Muscle layer of duodenum (tissue), 2 donors: ENCODE measurements at regions not wholly inside any gene's neighbourhood (a gene's known extent, or its start where the extent isn't known, plus 50 kb on each side); places are given as distances from the start of the nearest gene placed in this dataset.

Experiments used
- H3K27ac ChIP-seq: one replicate; pipeline ENCODE4 v1.7.0; 2013; ENCODE audit warnings: mild to moderate bottlenecking, low read length
- H3K27me3 ChIP-seq: one replicate; pipeline ENCODE4 v1.7.0; 2013; ENCODE audit warnings: low read depth, mild to moderate bottlenecking, control low read depth, low read length
- H3K36me3 ChIP-seq, 2 donors: one replicate each; pipeline ENCODE4 v1.7.0; 2013; ENCODE audit warnings: low read length in 2 of 2, control low read depth in 1 of 2, mild to moderate bottlenecking in 1 of 2; ENCODE audit not compliant: insufficient read depth in 2 of 2, control insufficient read depth in 1 of 2
- H3K4me1 ChIP-seq, 2 donors: one replicate each; pipeline ENCODE4 v1.7.0; 2013; ENCODE audit warnings: low read length in 2 of 2, mild to moderate bottlenecking in 2 of 2, control low read depth in 1 of 2, moderate library complexity in 1 of 2; ENCODE audit not compliant: insufficient read depth in 2 of 2, control insufficient read depth in 1 of 2
- H3K4me3 ChIP-seq, 2 donors: one replicate each; pipeline ENCODE4 v1.7.0; 2013; ENCODE audit warnings: low read length in 2 of 2, low read depth in 1 of 2, mild to moderate bottlenecking in 1 of 2
- H3K9me3 ChIP-seq, 2 donors: one replicate each; pipeline ENCODE4 v1.7.0; 2013; ENCODE audit warnings: low read length in 2 of 2, control low read depth in 1 of 2, mild to moderate bottlenecking in 1 of 2; ENCODE audit not compliant: control insufficient read depth in 1 of 2
- donor health status: healthy.

DNA sequence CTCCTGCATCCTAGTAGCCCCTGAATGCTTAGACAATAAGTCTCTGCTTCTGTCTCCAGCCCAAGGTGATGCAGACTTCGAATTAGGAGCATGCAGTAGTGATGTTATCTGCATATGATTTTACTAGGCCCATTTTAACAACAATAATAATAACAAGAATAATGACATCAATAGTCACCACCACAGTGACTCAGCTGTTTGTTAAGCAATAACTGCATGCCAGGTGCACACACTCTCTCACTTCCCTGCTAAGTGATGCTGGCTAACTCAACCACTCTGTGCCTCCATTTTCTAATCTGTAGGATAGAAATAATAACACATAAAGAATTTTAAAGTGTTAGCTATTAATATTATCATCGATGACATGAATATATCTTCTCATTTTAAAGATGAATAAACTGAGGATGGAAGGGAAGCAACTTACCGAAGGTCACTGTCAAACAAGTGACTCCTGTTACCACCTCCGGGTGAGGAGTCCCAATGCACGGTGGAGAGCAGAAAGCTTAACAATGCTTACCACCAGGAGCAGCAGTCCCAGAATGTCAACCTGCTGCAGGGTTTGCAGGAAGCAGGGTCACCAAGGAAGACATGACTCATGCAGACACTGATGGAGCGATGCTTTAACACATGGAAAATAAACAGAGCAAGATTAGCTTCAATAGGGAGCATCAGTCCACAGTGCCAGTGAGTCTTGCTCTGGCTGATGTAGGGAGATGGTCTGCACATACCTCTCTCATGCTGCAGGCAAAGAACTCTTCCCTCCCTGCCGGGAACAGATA is 290.2 kb downstream of the SPATA17 start:
- Histone ChIP-seq H3K9me3 (no peaks in the 10 kb centered on the region), H3K4me1 (no peaks in the 10 kb centered on the region), H3K27me3 (no peaks in the 10 kb centered on the region), H3K36me3 (no peaks in the 10 kb centered on the region), H3K4me3 (no peak overlapping the region), H3K27ac (no peak overlapping the region)

GRCh38 chr1:217924924-217925323 is 293.8 kb downstream of the SPATA17 start:
- Histone ChIP-seq H3K4me1 (no peaks in the 10 kb centered on the region), H3K27me3 (no peaks in the 10 kb centered on the region), H3K27ac (no peak overlapping the region), H3K9me3 (no peaks in the 10 kb centered on the region), H3K36me3 (no peaks in the 10 kb centered on the region), H3K4me3 (no peak overlapping the region)

GRCh38 chr1:217929213-217929885 is 298.2 kb downstream of the SPATA17 start:
- H3K4me1 ChIP-seq, result no peaks in the 10 kb centered on the region
- H3K36me3 ChIP-seq, result no peaks in the 10 kb centered on the region
- H3K4me3 ChIP-seq, result no peak overlapping the region
- H3K27ac ChIP-seq, result no peak overlapping the region
- H3K9me3 ChIP-seq, result no peaks in the 10 kb centered on the region
- no peaks in the 10 kb centered on the region for H3K27me3 ChIP-seq

DNA sequence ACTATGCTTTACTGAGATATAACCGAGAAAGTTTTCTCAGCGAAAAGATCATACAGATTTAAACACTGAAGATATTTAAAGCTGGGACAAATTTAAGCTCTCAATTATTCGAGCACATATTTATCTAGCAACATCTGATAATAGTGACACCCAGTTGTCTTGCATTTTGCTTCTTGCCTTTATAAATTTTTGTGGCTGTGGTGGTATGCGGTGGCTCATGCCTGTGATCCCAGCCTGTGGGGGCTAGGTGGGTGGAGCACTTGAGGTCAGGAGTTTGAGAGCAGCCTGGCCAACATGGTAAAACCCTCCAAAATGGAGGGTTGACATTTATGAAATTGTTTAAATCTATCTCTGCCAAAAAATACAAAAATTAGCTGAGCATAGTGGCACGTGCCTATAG is 312.2 kb downstream of the SPATA17 start:
- Histone ChIP-seq H3K27me3 (no peaks in the 10 kb centered on the region), H3K36me3 (no peaks in the 10 kb centered on the region), H3K9me3 (no peaks in the 10 kb centered on the region), H3K27ac (no peak overlapping the region), H3K4me3 (no peak overlapping the region), H3K4me1 (no peaks in the 10 kb centered on the region)

- Histone ChIP-seq H3K4me1 (no peaks in the 10 kb centered on the region), H3K27ac (no peak overlapping the region), H3K4me3 (no peak overlapping the region), H3K27me3 (no peaks in the 10 kb centered on the region), H3K36me3 (no peaks in the 10 kb centered on the region), H3K9me3 (no peaks in the 10 kb centered on the region)
These were observed 313.4 kb downstream of the SPATA17 start for GRCh38 chr1:217944550-217944949.

GRCh38 chr1:217946511-217946910 is 315.4 kb downstream of the SPATA17 start:
- Histone ChIP-seq H3K27me3 (no peaks in the 10 kb centered on the region), H3K27ac (no peak overlapping the region), H3K9me3 (no peaks in the 10 kb centered on the region), H3K4me3 (no peak overlapping the region), H3K36me3 (no peaks in the 10 kb centered on the region), H3K4me1 (no peaks in the 10 kb centered on the region)

DNA sequence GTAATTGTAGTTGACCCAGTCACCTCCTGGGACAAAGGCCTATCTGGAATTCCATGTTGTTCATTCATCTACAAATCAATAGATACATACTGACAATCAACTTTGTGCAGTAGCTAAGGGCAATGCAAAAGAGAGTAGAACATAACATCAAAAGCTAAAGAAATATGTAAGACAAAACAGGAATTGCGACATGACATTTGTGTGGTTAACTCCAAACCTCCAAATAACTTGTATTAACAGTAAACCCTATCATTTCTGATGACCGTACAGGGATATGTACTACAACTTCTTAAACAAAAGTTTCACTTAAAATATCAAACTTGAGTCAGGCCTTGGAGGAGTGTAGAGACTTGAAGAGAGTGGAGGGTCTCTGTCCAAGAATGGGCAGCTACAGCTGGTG is 317.6 kb downstream of the SPATA17 start:
- H3K4me3 ChIP-seq, result no peak overlapping the region
- no peak overlapping the region for H3K27ac ChIP-seq
- no peaks in the 10 kb centered on the region for H3K9me3 ChIP-seq
- no peaks in the 10 kb centered on the region for H3K4me1 ChIP-seq
- H3K36me3 ChIP-seq, result no peaks in the 10 kb centered on the region
- no peaks in the 10 kb centered on the region for H3K27me3 ChIP-seq

DNA sequence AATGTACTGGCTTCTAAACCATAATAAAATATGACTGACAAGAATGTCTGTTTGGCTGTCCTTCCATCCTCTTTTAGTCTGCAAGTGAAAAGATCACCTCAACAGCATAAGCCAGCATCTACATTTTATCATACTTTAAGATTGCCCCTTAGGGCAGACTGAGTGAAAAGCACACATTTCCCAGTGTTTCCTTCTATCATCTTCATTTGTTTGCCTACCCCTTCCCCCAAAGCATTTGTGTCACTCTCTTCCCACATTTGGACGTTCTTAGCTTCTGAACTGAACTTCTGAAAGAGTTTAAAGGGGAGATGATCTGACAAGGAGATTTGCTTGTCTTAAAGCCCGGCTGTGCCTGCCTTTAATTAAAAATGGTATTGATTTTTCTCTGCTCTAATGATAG is 322.2 kb downstream of the SPATA17 start:
- no peaks in the 10 kb centered on the region for H3K4me1 ChIP-seq
- no peaks in the 10 kb centered on the region for H3K27me3 ChIP-seq
- H3K9me3 ChIP-seq, result no peaks in the 10 kb centered on the region
- no peaks in the 10 kb centered on the region for H3K36me3 ChIP-seq
- no peak overlapping the region for H3K27ac ChIP-seq
- H3K4me3 ChIP-seq, result no peak overlapping the region

GRCh38 chr1:217953922-217954321 is 322.8 kb downstream of the SPATA17 start:
- H3K27ac ChIP-seq, result no peak overlapping the region
- no peaks in the 10 kb centered on the region for H3K27me3 ChIP-seq
- H3K4me1 ChIP-seq, result no peaks in the 10 kb centered on the region
- H3K4me3 ChIP-seq, result no peak overlapping the region
- H3K36me3 ChIP-seq, result no peaks in the 10 kb centered on the region
- no peaks in the 10 kb centered on the region for H3K9me3 ChIP-seq

GRCh38 chr1:217955723-217956122 is 324.6 kb downstream of the SPATA17 start:
- Histone ChIP-seq H3K36me3 (no peaks in the 10 kb centered on the region), H3K27ac (no peak overlapping the region), H3K9me3 (no peaks in the 10 kb centered on the region), H3K27me3 (no peaks in the 10 kb centered on the region), H3K4me1 (no peaks in the 10 kb centered on the region), H3K4me3 (no peak overlapping the region)

- H3K9me3 ChIP-seq, result peaks cover 0 to 3% of the 10 kb centered on the region in 2 donors
- no peaks in the 10 kb centered on the region for H3K4me1 ChIP-seq
- H3K36me3 ChIP-seq, result no peaks in the 10 kb centered on the region
- no peak overlapping the region for H3K4me3 ChIP-seq
- no peaks in the 10 kb centered on the region for H3K27me3 ChIP-seq
- no peak overlapping the region for H3K27ac ChIP-seq
These were observed 319.8 kb upstream of the RRP15 start for GRCh38 chr1:217965156-217965786.
